SU-DHL-6 (cell line): ENCODE measurements at regions not wholly inside any gene's neighbourhood (a gene's known extent, or its start where the extent isn't known, plus 50 kb on each side); places are given as distances from the start of the nearest gene placed in this dataset.

Experiments
- H2AFZ ChIP-seq: fragments of 200-600 bp; sonication (generic); 2 replicates; pipeline ENCODE4 v1.6.1; 2014; ENCODE audit warnings: low read depth, mild to moderate bottlenecking, moderate library complexity, mixed read lengths, antibody characterized with exemption, low read length; ENCODE audit not compliant: severe bottlenecking
- H3F3A ChIP-seq: fragments of 200-600 bp; shearing (Covaris generic); 2 replicates; pipeline ENCODE4 v1.6.0; 2016; ENCODE audit warnings: antibody characterized with exemption, mild to moderate bottlenecking; ENCODE audit not compliant: insufficient read depth
- H3K27ac ChIP-seq: fragments of 200-600 bp; sonication (generic); 2 replicates; pipeline ENCODE4 v1.5.1; 2016; ENCODE audit warnings: low read depth, mild to moderate bottlenecking, low read length, moderate library complexity, mixed read lengths
- H3K27me3 ChIP-seq: fragments of 200-600 bp; sonication (generic), shearing (Covaris generic); 2 replicates; pipeline ENCODE4 v1.6.0; 2014; ENCODE audit warnings: mild to moderate bottlenecking, low read length
- H3K36me3 ChIP-seq: fragments of 200-600 bp; sonication (generic); 2 replicates; pipeline ENCODE4 v1.6.1; 2014; ENCODE audit warnings: mild to moderate bottlenecking, low read length, mixed read lengths
- H3K4me2 ChIP-seq: fragments of 300-600, 200-600 bp; shearing (Covaris generic), sonication (generic); 2 replicates; pipeline ENCODE4 v1.6.0; 2014; ENCODE audit warnings: low read length, low read depth, mild to moderate bottlenecking; ENCODE audit not compliant: poor library complexity, severe bottlenecking
- H3K4me3 ChIP-seq: fragments of 200-600 bp; sonication (generic); 2 replicates; pipeline ENCODE4 v1.5.1; 2014; ENCODE audit warnings: antibody characterized with exemption, low read length, mild to moderate bottlenecking, mixed read lengths; ENCODE audit not compliant: insufficient read depth, poor library complexity, severe bottlenecking
- H3K79me2 ChIP-seq: fragments of 200-600 bp; sonication (generic); 2 replicates; pipeline ENCODE4 v1.6.1; 2014; ENCODE audit warnings: mild to moderate bottlenecking, low read length, moderate library complexity; ENCODE audit not compliant: insufficient read depth
- H3K9ac ChIP-seq: fragments of 200-600 bp; sonication (generic); 2 replicates; pipeline ENCODE4 v1.7.0; 2014; ENCODE audit warnings: mild to moderate bottlenecking, low read length
- H3K9me2 ChIP-seq: fragments of 200-600 bp; sonication (generic); replicated peaks from 2 replicates; pipeline ENCODE4 v1.6.1; 2014; ENCODE audit warnings: low read length; ENCODE audit not compliant: insufficient read depth
- H3K9me3 ChIP-seq: fragments of 200-600 bp; sonication (generic); 2 replicates; pipeline ENCODE4 v1.6.1; 2014; ENCODE audit warnings: low read length, mixed read lengths; ENCODE audit not compliant: insufficient read depth
- H4K20me1 ChIP-seq: fragments of 200-600 bp; sonication (generic); 2 replicates; pipeline ENCODE4 v1.6.1; 2014; ENCODE audit warnings: low read depth, mild to moderate bottlenecking, antibody characterized with exemption, low read length, moderate library complexity, mixed read lengths
- EZH2phosphoT487 ChIP-seq: fragments of 200-600 bp; sonication (generic), shearing (Covaris generic); conservative IDR thresholded peaks from 2 replicates; pipeline ENCODE4 v1.6.1; 2018; ENCODE audit warnings: mild to moderate bottlenecking, antibody characterized with exemption, low read length, moderate library complexity, mixed read lengths
- TF ChIP-seq, protein P1 (sequence below): fragments of 200-600 bp; sonication (generic); IDR thresholded peaks from one replicate; pipeline ENCODE4 v1.5.1; 2017; ENCODE audit warnings: antibody characterized with exemption, mild to moderate bottlenecking, low read length, moderate library complexity; ENCODE audit not compliant: insufficient read depth, poor library complexity, severe bottlenecking

DNA sequence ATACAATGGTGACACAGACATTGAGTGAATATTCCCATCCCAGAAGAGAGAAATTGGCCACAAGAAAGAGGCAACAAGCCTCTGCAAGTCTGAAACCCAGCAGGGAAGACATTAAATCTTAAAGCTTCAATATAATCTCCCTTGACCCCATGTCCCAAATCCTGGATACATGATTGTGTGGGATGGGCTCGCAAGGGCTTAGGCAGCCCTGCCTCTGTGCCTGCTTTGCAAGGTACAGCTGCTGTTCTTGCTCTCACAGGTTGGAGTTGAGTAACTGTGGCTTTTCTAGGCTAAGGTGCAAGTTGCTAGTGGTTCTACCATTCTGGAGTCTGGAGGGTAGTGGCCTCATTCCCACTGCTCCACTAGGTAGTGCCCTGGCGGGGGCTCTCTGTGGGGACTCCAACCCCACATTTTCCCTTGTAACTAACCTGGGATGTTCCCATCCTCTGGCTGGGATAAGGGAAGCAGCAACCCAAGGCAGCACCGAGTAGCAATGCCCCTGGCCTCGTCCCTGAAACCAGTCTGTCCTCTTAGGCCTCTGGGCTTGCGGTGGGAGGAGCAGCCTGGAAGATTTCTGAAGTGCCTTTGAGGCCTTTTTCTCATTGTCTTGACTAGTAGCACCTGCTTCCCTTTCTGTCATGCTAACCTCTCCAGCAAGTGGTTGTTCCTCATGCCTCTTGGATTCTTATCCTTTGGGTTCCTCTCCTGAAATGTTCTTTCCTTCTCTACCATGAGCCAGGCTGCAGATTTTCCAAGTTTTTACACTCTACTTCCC is 90.0 kb downstream of the FAM174B start:
- no peaks in the 10 kb centered on the region for H3K79me2 ChIP-seq
- no peaks in the 10 kb centered on the region for H3K36me3 ChIP-seq
- TF ChIP-seq, protein P1, sequence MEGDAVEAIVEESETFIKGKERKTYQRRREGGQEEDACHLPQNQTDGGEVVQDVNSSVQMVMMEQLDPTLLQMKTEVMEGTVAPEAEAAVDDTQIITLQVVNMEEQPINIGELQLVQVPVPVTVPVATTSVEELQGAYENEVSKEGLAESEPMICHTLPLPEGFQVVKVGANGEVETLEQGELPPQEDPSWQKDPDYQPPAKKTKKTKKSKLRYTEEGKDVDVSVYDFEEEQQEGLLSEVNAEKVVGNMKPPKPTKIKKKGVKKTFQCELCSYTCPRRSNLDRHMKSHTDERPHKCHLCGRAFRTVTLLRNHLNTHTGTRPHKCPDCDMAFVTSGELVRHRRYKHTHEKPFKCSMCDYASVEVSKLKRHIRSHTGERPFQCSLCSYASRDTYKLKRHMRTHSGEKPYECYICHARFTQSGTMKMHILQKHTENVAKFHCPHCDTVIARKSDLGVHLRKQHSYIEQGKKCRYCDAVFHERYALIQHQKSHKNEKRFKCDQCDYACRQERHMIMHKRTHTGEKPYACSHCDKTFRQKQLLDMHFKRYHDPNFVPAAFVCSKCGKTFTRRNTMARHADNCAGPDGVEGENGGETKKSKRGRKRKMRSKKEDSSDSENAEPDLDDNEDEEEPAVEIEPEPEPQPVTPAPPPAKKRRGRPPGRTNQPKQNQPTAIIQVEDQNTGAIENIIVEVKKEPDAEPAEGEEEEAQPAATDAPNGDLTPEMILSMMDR: no peak
- TF ChIP-seq EZH2phosphoT487: no peak
- H3K9me3 ChIP-seq: no peaks in the 10 kb centered on the region
- no peaks in the 10 kb centered on the region for H3K9me2 ChIP-seq
- no peak overlapping the region for H3K4me3 ChIP-seq
- no peaks in the 10 kb centered on the region for H4K20me1 ChIP-seq
- H3K9ac ChIP-seq: no peak overlapping the region
- no peak overlapping the region for H3K4me2 ChIP-seq
- no peaks in the 10 kb centered on the region for H3F3A ChIP-seq
- no peak overlapping the region for H2AFZ ChIP-seq
- H3K27ac ChIP-seq: no peak overlapping the region
- no peaks in the 10 kb centered on the region for H3K27me3 ChIP-seq

DNA sequence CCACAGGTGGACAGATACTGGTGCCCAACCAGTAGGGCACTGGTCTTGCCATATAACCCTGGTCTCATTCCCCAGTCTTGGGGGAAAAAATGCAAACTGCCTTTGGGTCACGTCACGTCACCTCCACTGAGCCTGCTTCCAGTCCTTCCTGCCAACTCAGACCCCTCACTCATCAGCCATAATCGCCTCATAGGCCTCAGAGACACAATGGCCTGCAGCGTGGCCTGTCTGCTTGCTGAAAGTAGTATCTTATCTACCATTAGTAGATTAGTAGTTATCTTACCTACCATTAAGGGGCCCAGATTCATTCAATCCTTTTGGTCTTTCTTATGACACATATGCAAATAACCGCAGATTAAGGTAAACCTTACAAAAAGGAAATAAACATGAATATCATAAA is 93.8 kb downstream of the FAM174B start:
- no peak overlapping the region for H3K4me3 ChIP-seq
- H3K27me3 ChIP-seq: no peaks in the 10 kb centered on the region
- TF ChIP-seq, protein P1: no peak
- no peaks in the 10 kb centered on the region for H3K9me2 ChIP-seq
- no peaks in the 10 kb centered on the region for H3K36me3 ChIP-seq
- H3K79me2 ChIP-seq: no peaks in the 10 kb centered on the region
- no peak overlapping the region for H2AFZ ChIP-seq
- H3K4me2 ChIP-seq: no peak overlapping the region
- H4K20me1 ChIP-seq: no peaks in the 10 kb centered on the region
- no peaks in the 10 kb centered on the region for H3F3A ChIP-seq
- H3K27ac ChIP-seq: no peak overlapping the region
- no peak overlapping the region for H3K9ac ChIP-seq
- no peaks in the 10 kb centered on the region for H3K9me3 ChIP-seq

GRCh38 chr15:92553317-92553716 is 102.3 kb downstream of the FAM174B start:
- H3K27ac ChIP-seq: no peak overlapping the region
- H3K27me3 ChIP-seq: no peaks in the 10 kb centered on the region
- H3K79me2 ChIP-seq: no peaks in the 10 kb centered on the region
- H3K9me3 ChIP-seq: no peaks in the 10 kb centered on the region
- H3K4me2 ChIP-seq: no peak overlapping the region
- no peaks in the 10 kb centered on the region for H3K36me3 ChIP-seq
- H3K9me2 ChIP-seq: no peaks in the 10 kb centered on the region
- no peak overlapping the region for H2AFZ ChIP-seq
- H4K20me1 ChIP-seq: no peaks in the 10 kb centered on the region
- no peaks in the 10 kb centered on the region for H3F3A ChIP-seq
- H3K4me3 ChIP-seq: no peak overlapping the region
- no peak overlapping the region for H3K9ac ChIP-seq
- TF ChIP-seq, protein P1: no peak
- TF ChIP-seq EZH2phosphoT487: no peak
